ENCODE measurements at regions not wholly inside any gene's neighbourhood (a gene's known extent, or its start where the extent isn't known, plus 50 kb on each side); places are given as distances from the start of the nearest gene placed in this dataset.

GRCh38 chr7:20076835-20077234 is 140.3 kb downstream of the MACC1 start:
- DNase-seq (ENCODE audit: low read depth, low spot score) (no peak), FAIRE-seq (no peak)
- Histone ChIP-seq H3K9me3 (replicated peaks; ENCODE audit: control insufficient read depth, insufficient read depth, low read length) (no peaks in the 10 kb centered on the region), H3K4me2 (ENCODE audit: insufficient read depth, low read length) (no peak overlapping the region), H3K79me2 (ENCODE audit: control insufficient read depth, insufficient read depth, low read length) (no peaks in the 10 kb centered on the region), H3K36me3 (ENCODE audit: control insufficient read depth in 2 of 2, extremely low read depth in 1 of 2, insufficient read depth in 2 of 2, low read length in 2 of 2) (no peaks in the 10 kb centered on the region), H3K9ac (replicated peaks; ENCODE audit: extremely low read depth, insufficient read depth, low read length) (no peak overlapping the region), H3K27me3 (ENCODE audit: control insufficient read depth in 2 of 2, insufficient read depth in 2 of 2, low read length in 2 of 2) (peaks cover 0 to 1% of the 10 kb centered on the region in 2 experiments), H3K27ac (ENCODE audit: insufficient read depth, low read depth, low read length) (no peak overlapping the region), H3K9me1 (replicated peaks; ENCODE audit: control insufficient read depth, extremely low read depth, insufficient read depth, low read length) (no peaks in the 10 kb centered on the region), H3K4me3 (replicated peaks in 1 of 3; ENCODE audit: insufficient read depth in 1 of 3, low read depth in 1 of 3, low read length in 3 of 3) (no peak overlapping the region), H3K4me1 (ENCODE audit: control insufficient read depth, extremely low read depth, insufficient read depth, low read length) (no peaks in the 10 kb centered on the region), H4K20me1 (replicated peaks; ENCODE audit: control insufficient read depth, extremely low read depth, insufficient read depth, low read length) (no peaks in the 10 kb centered on the region), H2AFZ (ENCODE audit: low read depth, low read length) (no peak overlapping the region)
- CTCF ChIA-PET = no interaction called here
- TF ChIP-seq, protein P1, sequence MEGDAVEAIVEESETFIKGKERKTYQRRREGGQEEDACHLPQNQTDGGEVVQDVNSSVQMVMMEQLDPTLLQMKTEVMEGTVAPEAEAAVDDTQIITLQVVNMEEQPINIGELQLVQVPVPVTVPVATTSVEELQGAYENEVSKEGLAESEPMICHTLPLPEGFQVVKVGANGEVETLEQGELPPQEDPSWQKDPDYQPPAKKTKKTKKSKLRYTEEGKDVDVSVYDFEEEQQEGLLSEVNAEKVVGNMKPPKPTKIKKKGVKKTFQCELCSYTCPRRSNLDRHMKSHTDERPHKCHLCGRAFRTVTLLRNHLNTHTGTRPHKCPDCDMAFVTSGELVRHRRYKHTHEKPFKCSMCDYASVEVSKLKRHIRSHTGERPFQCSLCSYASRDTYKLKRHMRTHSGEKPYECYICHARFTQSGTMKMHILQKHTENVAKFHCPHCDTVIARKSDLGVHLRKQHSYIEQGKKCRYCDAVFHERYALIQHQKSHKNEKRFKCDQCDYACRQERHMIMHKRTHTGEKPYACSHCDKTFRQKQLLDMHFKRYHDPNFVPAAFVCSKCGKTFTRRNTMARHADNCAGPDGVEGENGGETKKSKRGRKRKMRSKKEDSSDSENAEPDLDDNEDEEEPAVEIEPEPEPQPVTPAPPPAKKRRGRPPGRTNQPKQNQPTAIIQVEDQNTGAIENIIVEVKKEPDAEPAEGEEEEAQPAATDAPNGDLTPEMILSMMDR (IDR thresholded peaks at IDR 0.05; ENCODE audit: extremely low read depth in 1 of 2, insufficient read depth in 1 of 2, low read depth in 1 of 2, low read length in 2 of 2) = no peak
- TF ChIP-seq FOS (IDR thresholded peaks at IDR 0.05; ENCODE audit: borderline replicate concordance, insufficient read depth, low read length) (no peak), MYC (IDR thresholded peaks at IDR 0.05; ENCODE audit: low read depth, low read length) (no peak), GATA2 (IDR thresholded peaks at IDR 0.05; ENCODE audit: insufficient read depth, insufficient read length, low read depth, low read length) (no peak), JUN (IDR thresholded peaks at IDR 0.05; ENCODE audit: borderline replicate concordance, insufficient read depth, insufficient read length, low read depth) (no peak), POLR2AphosphoS5 (IDR thresholded peaks at IDR 0.05; ENCODE audit: insufficient read depth, low read depth, low read length) (no peak), POLR2A (IDR thresholded peaks at IDR 0.05; ENCODE audit: low read depth, low read length) (no peak), EZH2 (IDR thresholded peaks at IDR 0.05; ENCODE audit: borderline replicate concordance, low read depth, low read length, severe bottlenecking) (no peak)
- TF ChIP-seq, protein P2, sequence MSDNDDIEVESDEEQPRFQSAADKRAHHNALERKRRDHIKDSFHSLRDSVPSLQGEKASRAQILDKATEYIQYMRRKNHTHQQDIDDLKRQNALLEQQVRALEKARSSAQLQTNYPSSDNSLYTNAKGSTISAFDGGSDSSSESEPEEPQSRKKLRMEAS (IDR thresholded peaks at IDR 0.05; ENCODE audit: insufficient read depth, insufficient read length) = no peak
- POLR2A ChIA-PET = no interaction called here
- no TSS peak for BruUV-seq (replicated peaks)
- dilution Hi-C loops (cut with MboI; ENCODE audit: extremely low pct_ligation_motif_present, low sequenced_read_pairs) = no loop called here
- intact Hi-C loops (cut with micrococcal nuclease) = no loop called here
